PFSK-1 (cell line): ENCODE measurements at regions not wholly inside any gene's neighbourhood (a gene's known extent, or its start where the extent isn't known, plus 50 kb on each side); places are given as distances from the start of the nearest gene placed in this dataset.

Experiments used
- FOXP2 ChIP-seq: optimal IDR thresholded peaks from 2 replicates; pipeline ENCODE3; 2011; ENCODE audit warnings: borderline replicate concordance, control low read depth, inconsistent platforms; ENCODE audit not compliant: insufficient read depth; ENCODE audit errors: extremely low read length, extremely low read depth
- POLR2AphosphoS5 ChIP-seq: IDR thresholded peaks from 2 replicates; pipeline ENCODE4 v1.6.1; 2012; ENCODE audit warnings: low read depth, mild to moderate bottlenecking, control low read depth, low read length, moderate library complexity
- SIN3A ChIP-seq: IDR thresholded peaks from 2 replicates; pipeline ENCODE4 v1.6.1; 2012; ENCODE audit warnings: mild to moderate bottlenecking, low read length, moderate library complexity, borderline replicate concordance; ENCODE audit not compliant: insufficient read depth
- TAF1 ChIP-seq: IDR thresholded peaks from 2 replicates; pipeline ENCODE4 v1.6.1; 2012; ENCODE audit warnings: low read length, control low read depth, borderline replicate concordance; ENCODE audit not compliant: insufficient read depth
- TF ChIP-seq, protein P1 (sequence below), 2 experiments: IDR thresholded peaks; 2 replicates each; pipeline versions ENCODE4 v1.6.1 to v1.8.0; 2011 to 2012; ENCODE audit warnings: low read depth in 2 of 2, low read length in 2 of 2, control low read depth in 1 of 2, inconsistent platforms in 1 of 2, mild to moderate bottlenecking in 1 of 2, moderate library complexity in 1 of 2; ENCODE audit not compliant: insufficient read depth in 1 of 2

DNA sequence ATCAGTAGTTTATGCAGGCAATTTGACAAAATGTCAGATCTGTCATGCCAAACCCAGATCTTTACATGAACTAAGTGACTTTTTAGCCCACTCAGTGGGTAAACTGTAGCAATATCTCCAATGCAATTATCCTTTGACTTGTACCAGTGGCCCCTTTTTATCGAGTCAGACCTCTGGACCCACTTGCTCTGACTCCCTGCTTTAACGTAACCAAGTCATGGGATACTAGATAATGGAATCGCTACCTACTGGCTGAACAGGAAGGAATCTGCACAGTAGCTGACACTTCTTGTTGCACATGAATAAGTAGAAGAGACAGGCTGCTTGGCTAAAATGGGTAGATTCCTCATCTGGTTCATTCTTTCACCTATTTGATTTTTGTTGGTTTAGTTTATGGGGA lies 128.4 kb upstream of the LYPLAL1 start:
- TF ChIP-seq, protein P1, sequence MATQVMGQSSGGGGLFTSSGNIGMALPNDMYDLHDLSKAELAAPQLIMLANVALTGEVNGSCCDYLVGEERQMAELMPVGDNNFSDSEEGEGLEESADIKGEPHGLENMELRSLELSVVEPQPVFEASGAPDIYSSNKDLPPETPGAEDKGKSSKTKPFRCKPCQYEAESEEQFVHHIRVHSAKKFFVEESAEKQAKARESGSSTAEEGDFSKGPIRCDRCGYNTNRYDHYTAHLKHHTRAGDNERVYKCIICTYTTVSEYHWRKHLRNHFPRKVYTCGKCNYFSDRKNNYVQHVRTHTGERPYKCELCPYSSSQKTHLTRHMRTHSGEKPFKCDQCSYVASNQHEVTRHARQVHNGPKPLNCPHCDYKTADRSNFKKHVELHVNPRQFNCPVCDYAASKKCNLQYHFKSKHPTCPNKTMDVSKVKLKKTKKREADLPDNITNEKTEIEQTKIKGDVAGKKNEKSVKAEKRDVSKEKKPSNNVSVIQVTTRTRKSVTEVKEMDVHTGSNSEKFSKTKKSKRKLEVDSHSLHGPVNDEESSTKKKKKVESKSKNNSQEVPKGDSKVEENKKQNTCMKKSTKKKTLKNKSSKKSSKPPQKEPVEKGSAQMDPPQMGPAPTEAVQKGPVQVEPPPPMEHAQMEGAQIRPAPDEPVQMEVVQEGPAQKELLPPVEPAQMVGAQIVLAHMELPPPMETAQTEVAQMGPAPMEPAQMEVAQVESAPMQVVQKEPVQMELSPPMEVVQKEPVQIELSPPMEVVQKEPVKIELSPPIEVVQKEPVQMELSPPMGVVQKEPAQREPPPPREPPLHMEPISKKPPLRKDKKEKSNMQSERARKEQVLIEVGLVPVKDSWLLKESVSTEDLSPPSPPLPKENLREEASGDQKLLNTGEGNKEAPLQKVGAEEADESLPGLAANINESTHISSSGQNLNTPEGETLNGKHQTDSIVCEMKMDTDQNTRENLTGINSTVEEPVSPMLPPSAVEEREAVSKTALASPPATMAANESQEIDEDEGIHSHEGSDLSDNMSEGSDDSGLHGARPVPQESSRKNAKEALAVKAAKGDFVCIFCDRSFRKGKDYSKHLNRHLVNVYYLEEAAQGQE (IDR thresholded peaks at IDR 0.05; ENCODE audit: insufficient read depth in 1 of 2, low read depth in 2 of 2, low read length in 2 of 2): no peak
- TF ChIP-seq POLR2AphosphoS5: no peak
- TF ChIP-seq SIN3A: no peak
- TF ChIP-seq FOXP2: no peak
- TF ChIP-seq TAF1: no peak

- TF ChIP-seq TAF1 (no peak), SIN3A (no peak), FOXP2 (no peak), POLR2AphosphoS5 (no peak)
- TF ChIP-seq, protein P1 (IDR thresholded peaks at IDR 0.05; ENCODE audit: insufficient read depth in 1 of 2, low read depth in 2 of 2, low read length in 2 of 2): no peak
Observed at GRCh38 chr1:219049501-219049900, 124.2 kb upstream of the LYPLAL1 start.

DNA sequence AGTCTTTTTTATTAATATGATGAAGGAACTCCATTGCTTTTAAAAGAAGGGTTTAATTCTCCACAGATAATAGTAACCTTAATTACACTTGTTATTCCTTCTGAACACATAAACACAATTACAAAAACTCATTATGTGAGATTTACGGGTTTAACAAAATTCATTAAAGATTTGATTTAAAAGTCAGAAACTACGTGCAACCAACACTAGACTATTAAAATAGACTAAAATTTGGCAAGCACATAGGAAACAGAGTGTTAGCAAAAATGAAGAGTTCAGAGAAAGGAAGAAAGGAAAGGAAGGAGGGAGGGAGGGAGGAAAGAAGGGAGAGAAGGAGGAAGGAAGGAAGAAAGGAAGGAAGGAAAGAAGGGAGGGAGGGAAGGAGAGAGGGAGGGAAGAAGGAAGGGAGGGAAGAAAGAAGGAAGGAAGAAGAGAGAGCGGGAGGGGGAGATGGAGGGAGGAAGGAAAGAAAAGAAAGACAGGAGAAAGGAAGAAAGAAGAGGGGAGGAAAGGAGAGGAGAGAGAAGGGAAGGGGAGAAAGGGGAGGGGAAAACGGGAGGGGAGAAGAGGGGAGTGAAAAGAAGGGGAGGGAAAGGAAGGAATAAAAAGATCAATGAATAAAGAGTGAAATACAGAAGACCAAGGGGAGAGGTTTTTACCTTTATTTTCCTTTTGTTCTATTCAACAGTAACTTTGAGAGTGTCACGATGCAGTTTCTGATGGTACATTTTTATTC lies 123.4 kb upstream of the LYPLAL1 start:
- TF ChIP-seq FOXP2 (no peak), TAF1 (no peak), POLR2AphosphoS5 (no peak), SIN3A (no peak)
- TF ChIP-seq, protein P1 (IDR thresholded peaks at IDR 0.05; ENCODE audit: insufficient read depth in 1 of 2, low read depth in 2 of 2, low read length in 2 of 2): no peak

- TF ChIP-seq FOXP2 (no peak), TAF1 (no peak), POLR2AphosphoS5 (no peak), SIN3A (no peak)
- TF ChIP-seq, protein P1 (IDR thresholded peaks at IDR 0.05; ENCODE audit: insufficient read depth in 1 of 2, low read depth in 2 of 2, low read length in 2 of 2): no peak
Observed at GRCh38 chr1:219050822-219051125, 122.9 kb upstream of the LYPLAL1 start.

- TF ChIP-seq FOXP2 (no peak), TAF1 (no peak), POLR2AphosphoS5 (no peak), SIN3A (no peak)
- TF ChIP-seq, protein P1 (IDR thresholded peaks at IDR 0.05; ENCODE audit: insufficient read depth in 1 of 2, low read depth in 2 of 2, low read length in 2 of 2): no peak
Observed at GRCh38 chr1:219051547-219051946, 122.1 kb upstream of the LYPLAL1 start.
